Stimulated activated CD4-positive, alpha-beta T cell treated with anti-CD3 and anti-CD28 coated beads, Interleukin-4, amount 100 ng/mL, for 4 hours (primary cell): ENCODE measurements at regions not wholly inside any gene's neighbourhood (a gene's known extent, or its start where the extent isn't known, plus 50 kb on each side); places are given as distances from the start of the nearest gene placed in this dataset.
"Not testable (repeated sequence)": the region's sequence is repeated elsewhere in the genome, so short reads cannot be mapped to it uniquely, and the experiment has no call there.

Experiments
- DNase-seq, 2 experiments: peaks; one replicate each; pipeline ENCODE4 v3.0.0-alpha.2; 2020

DNA sequence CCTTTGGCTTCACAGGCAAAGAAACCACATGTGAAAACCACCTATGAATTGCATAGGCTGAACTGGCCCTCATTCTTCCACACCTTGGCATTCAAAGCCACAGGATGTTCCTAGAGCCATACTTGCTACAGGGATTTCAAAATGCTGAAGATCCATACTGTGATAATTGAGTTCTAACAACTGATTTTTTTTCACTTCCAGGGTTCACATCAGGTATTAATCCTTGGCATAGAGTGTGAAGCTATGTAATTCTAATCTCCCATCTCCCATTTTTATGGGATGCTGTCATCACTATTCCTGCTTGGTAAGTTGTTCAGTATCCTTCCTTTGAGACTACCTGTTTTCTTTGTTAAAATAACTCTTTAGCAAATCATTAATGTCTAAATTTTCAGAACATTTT, 1569.2 kb upstream of the ADGRL3 start:
- no peak for DNase-seq

DNA sequence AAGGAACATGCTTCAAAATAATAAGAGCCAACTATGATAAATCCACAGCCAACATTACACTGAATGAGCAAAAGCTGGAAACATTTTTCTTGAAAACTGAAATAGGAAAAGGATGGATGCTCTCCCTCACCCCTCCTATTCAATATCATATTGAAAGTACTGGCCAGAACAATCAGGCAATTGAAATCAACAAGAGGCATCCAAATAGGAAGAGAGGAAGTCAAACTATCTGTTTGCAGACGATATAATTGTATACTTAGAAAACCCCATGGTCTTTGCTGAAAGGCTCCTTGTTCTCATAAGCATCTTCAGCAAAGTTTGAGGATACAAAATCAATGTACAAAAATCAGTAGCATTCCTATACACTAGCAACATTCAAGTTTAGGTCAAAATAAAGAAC, 1562.5 kb upstream of the ADGRL3 start:
- no peak for DNase-seq

DNA sequence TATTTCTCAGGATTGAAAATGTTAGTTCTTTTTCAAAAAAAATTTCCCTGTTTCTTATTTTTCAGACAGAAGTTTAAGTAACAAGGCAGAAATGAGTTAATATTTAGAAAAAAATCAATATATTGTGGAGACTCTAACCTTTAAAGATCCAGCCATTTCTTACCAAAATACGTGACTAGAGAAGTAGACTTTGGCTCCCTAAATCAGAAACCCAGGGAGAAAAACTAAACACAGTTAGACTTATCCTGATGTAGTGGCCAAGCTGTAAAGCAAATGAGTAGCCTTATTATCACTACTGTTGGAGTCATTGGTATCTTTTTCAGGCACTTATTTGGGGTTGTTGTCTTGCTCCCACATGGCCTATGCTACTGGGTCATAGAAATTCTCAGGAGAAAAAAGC, 1556.4 kb upstream of the ADGRL3 start:
- no peak for DNase-seq

DNA sequence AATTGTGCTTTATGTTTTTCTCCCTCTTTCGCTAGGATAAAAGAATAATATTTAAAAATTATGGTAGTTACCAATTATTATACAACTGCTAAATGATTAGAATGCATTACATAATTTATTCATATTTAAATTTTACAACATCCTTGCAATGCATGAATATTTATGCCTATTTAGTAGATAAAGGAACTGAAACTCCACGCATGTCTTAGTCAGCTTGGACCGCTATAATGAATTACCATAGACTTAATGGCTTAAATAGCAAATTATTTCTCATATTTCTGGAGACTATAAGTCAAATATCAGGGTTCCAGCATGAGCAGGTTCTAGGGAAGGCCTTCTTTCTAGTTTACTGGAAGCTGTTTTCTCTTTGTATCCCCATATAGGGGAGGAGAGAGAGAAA, 1555.4 kb upstream of the ADGRL3 start:
- DNase-seq: no peak

DNA sequence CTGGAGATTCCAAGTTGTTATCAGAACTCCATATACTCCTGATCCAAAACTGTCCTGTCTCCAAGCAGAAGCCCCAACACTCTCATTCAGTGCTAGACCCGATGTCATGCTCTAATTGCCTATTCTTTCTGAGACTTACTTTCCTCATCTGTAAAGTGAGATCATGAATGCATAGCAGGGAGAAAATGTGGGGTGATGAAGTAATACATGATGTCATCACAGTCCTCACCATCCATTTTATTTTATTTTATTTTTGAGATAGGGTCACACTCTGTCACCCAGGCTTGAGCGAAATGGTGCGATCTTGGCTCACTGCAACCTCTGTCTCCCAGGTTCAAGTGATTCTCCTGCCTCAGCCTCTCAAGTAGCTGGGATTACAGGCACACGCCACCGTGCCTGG, 1554.0 kb upstream of the ADGRL3 start:
- DNase-seq: no peak

DNA sequence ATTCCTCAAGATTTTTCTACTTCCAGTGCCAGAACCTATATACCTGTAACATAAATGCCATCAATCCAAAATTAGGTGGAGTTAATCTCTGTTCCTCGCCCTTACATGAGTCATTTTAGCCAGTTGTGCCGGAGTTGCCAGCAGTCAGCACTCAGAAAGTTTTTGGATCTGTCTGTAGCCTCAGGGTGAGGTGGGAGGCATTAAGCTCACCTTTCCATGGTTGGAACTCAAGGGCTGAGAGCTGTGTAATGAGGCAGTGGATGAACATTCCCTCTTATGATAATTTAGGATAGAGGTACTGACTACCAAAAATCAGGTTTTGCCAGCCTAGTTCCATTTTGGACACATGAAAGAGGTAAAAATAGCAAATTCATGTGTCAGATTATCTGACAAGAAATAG, 1553.1 kb upstream of the ADGRL3 start:
- no peak for DNase-seq

DNA sequence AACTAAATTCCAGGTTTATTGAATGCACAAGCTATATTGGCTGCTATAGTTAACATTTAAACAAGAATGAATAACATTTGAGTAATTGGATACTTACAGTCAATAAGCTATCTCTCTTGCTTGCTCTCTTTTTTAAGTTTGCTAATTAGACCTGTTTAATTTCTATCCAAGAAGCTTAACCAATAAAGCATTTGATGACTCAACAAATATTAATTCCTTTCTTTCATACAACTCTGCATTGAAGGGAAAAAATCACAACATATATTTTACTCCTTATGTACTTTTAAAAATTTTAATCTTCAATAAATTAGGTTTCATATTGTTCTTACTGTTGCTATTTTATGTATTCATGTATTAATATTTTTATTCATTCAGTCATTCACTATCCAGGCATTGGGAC, 1552.6 kb upstream of the ADGRL3 start:
- no peak for DNase-seq

DNA sequence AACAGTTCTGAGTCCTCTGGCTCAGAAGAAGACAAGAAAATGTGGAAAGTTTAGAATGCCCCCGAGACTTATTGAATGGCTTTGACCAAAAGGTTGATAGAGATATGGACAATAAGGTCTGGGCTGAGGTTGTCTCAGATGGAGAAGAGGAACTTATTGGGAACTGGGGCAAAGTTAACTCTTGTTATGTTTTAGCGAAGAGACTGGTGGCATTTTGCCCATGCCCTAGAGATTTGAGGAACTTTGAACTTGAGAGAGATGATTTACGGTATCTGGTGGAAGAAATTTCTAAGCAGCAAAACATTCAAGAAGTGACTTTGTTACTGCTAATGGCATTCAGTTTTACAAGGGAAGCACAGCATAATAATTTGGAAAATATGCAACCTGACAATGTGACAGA, 1549.3 kb upstream of the ADGRL3 start:
- DNase-seq: no peak

DNA sequence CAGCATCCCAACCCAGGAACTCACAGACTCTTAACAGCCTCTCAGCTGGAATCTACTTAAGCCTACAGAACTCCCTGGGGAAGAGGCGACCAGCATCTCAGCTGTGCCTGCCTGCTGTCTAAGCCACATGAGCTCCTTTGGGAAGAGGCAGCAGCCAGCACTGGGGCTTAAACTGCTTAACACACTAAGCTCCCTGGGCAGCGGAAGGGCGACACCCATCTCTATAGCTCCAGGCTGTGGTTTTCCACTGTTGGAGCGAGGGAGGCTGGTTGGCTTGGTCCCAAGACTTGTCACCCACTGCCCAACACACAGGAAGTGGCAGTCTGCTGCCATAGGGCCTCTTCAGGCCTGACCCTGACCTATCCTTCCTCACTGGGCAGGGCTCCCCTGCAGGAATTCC, 1544.1 kb upstream of the ADGRL3 start:
- DNase-seq: no peak

DNA sequence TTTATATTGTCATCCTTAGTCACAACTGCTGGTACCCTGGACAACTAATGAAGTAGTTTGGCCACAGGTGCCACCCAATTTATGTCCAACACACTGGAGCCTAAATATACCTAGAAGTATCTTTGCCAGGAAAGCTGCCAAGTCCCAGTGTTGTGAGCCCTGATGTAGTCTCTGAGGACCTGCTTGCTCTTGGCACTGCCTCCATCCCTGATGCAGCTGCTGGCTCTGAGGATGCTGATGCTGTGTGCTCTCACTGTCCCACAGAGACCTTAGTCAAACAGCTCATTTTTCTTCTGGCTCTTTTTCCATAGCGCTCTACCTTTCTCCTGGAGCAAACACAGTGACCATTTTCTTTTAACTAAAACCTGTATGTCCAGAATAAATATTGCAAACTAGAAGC, 1535.4 kb upstream of the ADGRL3 start:
- no peak for DNase-seq

DNA sequence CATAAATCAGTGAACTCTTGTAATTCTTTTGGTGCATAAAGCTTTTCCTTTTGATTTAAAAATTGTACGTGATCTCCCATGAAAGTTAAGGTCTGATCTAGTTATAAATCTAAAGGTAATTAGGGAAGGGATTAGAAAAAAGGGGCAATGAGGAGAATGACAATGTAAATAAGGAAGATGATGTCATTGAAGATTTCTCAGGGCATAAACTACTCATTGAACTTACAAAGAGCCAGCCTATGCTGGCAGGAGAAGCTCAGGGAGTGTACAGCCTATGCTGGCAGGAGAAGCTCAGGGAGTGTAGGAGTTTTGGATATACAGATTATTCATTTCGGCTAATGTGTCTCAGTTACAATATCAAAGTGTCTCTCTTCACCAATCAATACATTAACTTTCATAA, 1533.5 kb upstream of the ADGRL3 start:
- no peak for DNase-seq

DNA sequence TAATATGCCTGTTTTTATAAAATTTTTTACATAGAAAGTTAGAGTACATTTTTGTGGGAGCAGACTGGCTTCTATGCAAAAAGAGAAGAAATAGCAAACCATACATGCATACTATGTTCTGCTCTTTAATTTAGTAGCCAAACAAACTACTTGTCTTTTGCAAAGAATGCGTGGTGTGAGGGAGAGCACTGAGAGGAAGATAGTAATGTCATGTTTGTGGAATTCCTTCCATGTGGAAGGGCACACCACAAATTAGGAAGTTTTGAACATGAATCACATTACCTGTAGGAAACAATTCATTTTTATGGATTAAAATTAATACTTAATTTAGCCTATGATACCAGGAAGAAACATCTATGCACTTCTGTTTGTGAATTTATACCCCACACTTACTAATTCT, 1529.1 kb upstream of the ADGRL3 start:
- DNase-seq: no peak

DNA sequence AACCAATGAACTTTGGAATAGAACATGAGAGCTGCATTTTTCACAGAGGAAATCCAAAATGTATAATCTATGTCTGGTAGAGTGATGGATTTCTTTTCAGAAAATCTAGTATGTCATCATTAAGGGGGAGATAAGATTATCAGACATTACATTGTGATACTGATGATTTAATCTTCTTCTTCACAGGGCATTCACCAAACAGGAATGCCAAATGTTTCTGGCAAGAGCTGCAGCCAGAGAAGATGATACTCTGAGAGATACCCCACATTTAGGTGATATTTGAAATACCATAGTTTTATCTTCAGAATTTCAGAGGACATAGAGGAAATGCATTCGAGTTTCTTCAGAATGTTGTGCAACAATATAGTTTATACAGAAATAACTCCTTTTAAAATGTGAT, 1523.7 kb upstream of the ADGRL3 start:
- DNase-seq: no peak

DNA sequence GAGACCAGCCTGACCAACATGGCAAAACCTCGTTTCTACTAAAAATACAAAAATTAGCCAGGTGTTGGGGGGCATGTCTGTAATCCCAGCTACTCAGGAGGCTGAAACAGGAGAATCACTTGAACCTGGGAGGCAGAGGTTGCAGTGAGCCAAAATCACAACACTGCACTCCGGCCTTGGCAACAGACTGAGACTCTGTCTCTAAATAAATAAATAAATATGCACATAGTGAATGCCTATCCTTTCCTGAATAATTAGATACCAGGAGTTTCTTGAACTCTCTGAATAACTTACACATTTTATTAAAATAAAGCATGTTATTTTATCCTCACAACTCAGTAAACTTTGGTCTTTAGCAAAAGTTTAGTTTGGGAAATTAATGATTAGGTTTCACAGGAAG, 1523.1 kb upstream of the ADGRL3 start:
- not testable (repeated sequence) for DNase-seq

DNA sequence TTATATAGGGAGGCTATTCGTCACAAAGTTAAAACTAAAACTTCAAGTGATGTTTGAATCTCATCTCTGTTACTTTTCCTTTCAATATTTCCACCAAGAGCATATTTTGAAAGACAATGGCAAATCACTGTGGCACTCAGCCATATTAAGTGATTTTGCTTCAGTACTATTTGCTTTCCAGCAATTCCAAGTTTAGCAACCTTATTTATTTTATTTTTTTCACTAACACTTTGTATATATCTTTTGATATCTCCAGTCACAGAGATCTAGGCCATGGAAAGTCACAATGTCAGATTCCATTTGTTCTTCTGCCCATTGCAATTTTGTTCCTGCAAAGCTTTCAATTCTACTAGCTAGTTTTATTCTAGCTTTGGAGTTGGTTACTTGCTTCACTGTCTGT, 1514.5 kb upstream of the ADGRL3 start:
- no peak for DNase-seq

DNA sequence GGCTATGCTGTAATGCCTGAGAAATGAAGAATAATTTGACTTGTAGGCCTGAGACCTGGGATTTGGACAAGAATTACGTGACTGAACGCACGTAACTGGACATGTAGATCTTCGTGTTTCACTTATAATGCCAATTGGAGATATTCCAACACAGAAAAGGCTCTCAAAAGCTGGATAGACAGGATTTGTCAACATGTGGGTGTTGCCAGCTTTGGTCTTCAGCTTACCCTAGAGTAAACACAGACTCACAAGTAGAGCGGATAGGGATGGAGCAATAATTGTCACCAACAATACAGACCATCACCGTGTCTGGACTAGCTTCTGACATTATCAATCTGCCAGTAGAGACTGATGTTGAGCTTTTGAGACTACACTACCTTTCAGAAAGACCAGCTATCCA, 1511.0 kb upstream of the ADGRL3 start:
- no peak for DNase-seq

DNA sequence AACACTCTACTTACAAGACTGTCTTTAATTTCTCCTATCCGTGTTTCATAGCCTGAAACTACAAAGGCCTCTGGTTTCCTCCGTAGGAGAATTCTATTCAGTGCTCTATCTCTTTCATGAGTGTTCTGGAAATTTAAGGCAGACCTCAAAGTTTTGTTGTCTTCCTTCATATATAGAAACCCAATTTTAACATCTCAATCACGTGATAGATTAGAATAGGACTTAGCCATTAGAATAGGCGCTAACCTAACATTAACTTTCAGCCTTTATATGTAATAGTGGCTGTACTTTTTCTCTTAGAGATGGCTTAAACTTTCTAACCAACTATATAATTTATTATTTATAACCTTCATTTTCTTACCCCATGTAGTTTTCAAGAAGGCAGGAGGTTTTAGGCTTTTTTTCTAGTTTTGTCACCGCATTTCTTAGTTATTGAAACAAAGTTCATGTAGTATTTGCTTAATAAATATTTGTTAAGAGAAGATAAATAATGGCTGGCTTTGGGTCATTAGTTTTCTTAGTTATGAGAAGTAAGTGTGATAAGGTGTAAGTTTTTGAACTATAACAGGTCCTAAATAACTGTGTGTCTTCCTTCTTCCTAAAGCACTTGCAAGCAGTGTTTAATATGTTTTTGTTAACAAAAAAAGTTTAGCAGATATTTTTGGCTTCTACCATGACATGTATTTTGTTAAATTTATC, 1504.6 kb upstream of the ADGRL3 start:
- DNase-seq: no peak

DNA sequence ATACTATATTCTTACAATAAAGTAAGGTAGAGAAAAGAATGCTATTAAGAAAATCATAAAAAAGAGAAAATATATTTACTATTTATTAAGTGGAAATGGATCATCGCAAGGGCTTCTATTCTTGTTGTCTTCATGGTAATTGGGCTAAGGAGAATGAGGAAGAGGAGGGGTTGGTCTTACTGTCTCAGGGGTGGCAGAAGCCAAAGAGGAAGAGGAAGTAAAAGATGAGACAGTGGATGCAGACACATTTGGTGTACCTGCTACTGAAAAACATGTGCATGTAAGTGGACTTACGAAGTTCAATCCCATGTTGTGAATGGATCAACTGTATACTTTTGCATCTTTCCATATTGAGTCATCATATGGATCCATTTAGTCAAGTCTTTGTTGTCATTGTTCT, 1502.1 kb upstream of the ADGRL3 start:
- DNase-seq: no peak

DNA sequence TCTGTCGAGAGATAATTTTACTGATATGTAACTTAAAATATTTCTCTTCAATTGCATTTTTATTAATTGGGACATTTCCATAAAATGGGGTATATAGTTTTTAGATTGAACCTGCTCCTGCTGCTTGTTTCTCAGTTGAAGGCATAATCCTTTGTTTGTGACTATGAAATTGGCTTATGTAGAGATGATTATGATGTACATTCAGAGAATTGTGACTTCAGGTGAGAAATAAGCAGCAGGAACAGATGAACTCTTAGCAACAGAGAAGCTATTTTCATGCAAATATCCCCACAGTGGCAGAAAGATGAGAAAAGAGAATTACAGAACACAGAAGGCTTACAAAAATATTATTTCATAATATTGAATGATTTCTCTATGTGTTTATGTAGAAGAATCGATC, 1499.5 kb upstream of the ADGRL3 start:
- no peak for DNase-seq

DNA sequence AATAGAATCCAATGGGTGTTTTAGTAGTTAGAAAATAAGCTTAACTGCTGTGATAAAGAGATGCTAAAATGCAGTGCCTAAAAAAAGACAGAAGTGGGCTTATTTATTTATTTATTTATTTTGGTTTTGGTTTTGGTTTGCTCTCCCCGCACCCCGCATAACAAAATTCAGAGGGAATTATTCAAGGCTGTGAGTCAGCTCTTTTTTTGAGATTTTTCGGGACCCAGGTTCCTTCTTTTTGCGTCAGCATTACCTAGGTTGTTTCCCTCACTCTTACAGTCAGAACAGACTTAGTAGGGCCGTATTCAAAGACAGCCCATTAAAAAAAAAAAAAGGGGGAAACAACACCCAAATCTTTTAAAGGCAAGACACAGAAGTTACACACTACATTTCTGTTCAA, 1495.5 kb upstream of the ADGRL3 start:
- DNase-seq: no peak

DNA sequence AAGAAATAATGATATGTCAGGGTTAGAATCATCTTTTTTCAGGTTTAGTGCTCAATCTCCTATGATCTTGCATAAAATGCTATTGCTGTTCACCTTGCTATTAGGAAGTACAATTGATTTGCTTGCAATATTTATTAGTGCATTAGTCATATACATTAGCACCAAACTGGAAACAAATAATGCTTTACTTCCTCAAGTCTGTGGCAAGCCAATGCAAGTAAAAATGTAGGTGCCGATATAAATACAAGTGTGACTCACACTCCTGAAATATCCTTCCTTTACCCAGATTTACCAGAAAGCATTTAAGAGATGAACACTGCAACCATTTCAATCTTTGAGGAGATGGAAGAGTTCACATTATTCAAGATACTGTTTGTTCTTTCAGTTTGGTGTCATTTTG, 1487.7 kb upstream of the ADGRL3 start:
- DNase-seq: no peak

DNA sequence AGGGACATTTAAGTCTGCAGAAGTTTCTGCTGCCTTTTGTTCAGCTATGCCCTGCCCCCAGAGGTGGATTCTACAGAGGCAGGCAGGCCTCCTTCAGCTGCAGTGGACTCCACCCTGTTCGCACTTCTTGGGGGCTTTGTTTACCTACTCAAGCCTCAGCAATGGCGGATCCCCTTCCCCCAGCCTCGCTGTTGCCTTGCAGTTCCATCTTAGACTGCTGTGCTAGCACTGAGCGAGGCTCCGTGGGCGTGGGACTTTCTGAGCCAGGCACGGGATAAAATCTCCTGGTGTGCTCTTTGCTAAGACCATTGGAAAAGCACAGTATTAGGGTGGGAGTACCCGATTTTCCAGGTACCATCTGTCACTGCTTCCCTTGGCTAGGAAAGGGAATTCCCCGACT, 1475.8 kb upstream of the ADGRL3 start:
- DNase-seq: not testable (repeated sequence)

DNA sequence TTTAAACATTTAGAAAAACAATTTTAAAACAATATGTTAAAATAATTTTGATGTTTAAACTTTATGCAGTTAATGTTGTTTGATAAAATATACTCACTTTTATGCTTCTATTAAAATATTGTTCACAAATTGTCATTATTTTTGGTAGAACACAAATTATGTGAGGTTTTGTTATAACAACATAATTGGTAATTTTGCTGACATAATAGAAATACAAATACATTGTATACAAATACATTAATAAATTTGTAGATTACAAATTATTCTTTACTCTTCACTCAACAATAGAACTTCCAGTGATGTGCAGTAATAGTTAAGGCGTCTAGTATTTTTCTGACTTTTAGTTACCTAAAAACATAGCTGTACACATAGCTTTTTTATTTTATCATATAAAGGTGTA, 1472.4 kb upstream of the ADGRL3 start:
- no peak for DNase-seq

DNA sequence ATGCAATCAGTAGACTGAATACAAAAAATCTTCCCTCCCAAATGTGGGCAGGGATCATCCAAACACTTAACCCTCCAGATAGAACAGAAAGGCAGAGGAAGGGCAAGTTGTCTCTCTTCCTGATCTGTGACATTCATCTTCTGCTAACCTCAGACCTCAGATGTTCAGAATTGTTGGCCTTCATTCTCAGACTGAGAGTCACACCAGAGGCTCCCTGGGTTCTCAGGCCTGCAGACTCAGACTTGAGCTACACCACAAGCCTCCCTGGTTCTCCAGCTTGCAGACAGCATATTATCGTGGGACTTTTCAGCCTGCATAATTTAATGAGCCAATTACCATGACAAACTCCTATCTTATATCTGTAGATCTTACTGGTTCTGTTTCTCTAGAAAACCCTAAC, 1471.6 kb upstream of the ADGRL3 start:
- no peak for DNase-seq

DNA sequence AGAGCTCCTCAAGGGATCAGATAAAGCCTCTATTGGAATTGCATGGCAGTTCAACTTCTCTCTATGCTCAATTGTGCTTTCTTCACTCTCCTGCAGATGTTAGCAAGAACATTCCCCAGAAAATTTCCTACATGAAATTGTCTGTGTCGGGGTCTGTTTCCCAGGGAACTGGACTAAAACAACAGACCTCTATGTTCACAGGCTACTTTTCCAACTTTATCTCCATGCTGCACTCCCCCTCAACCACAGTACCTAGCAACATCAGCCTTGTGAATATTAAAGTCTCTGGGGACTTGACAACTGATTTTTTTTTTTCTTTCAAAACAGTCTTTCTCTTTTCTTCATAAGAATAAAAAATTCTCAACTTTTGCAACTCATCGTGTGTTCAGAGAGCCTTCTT, 1470.8 kb upstream of the ADGRL3 start:
- DNase-seq: no peak

DNA sequence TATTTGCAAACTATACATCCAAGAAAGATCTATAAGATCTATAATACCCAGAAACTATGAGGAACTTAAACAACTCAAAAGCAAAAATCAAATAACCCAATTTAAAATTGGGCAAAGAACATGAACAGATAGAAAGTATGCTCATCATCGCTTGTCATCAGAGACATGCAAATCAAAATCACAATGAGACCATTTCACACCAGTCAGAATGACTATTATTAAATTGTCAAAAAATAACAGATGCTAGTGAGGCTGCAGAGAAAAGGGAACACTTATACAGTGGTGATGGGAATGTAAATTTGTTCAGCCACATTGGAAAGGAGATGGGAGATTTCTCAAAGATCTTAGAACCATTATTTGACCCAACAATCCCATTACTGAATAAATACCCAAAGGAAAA, 1451.7 kb upstream of the ADGRL3 start:
- no peak for DNase-seq
